ENCODE measurements at regions not wholly inside any gene's neighbourhood (a gene's known extent, or its start where the extent isn't known, plus 50 kb on each side); places are given as distances from the start of the nearest gene placed in this dataset.

DNA sequence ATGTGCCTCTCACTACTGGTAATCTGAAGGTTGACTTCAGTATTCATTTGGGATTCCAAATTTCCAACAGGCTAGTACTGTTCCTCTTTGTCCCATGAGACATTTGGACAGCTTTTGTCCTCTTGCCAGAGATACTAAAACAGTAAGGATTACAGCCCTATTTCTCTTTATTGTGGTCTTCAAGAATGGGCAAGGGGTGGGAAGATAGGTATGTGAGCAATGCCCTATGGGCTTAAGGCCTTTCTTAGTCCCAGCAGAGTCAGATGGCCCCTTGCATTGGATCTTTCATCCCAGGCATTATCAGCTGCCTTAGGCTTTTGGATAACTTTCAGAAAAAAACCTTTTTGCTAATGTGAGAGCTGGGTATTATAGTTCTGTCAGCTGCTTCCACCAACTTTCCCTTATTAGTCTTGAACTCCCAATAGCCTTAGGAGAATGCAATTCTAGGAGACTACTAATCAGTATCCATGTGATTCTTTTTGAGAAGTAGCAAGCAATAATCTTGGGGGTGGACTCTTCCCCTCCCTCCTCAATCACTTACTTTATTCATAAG is 361.1 kb upstream of the NUDT12 start:
- no TSS peak for BruUV-seq (replicated peaks)
- Histone ChIP-seq H3K4me2 (ENCODE audit: low read depth, low read length) (no peak overlapping the region), H3K27me3 (ENCODE audit: control insufficient read depth, insufficient read depth, low read length) (no peaks in the 10 kb centered on the region), H2BK15ac (ENCODE audit: low read depth, low read length) (no peak overlapping the region), H3K18ac (ENCODE audit: low read depth, low read length) (no peak overlapping the region), H3K79me1 (ENCODE audit: low read depth in 1 of 2, low read length in 2 of 2) (no peaks in the 10 kb centered on the region), H3K9ac (ENCODE audit: low read depth, low read length) (no peak overlapping the region), H2AFZ (replicated peaks; ENCODE audit: low read length, poor library complexity) (no peak overlapping the region), H4K5ac (ENCODE audit: low read depth, low read length) (no peak overlapping the region), H3K4ac (ENCODE audit: low read depth, low read length) (no peak overlapping the region), H3K27ac (ENCODE audit: insufficient read depth, low read length) (no peak overlapping the region), H2AK9ac (replicated peaks; ENCODE audit: low read depth, low read length, poor library complexity) (no peak overlapping the region), H2AK5ac (ENCODE audit: low read depth, low read length) (no peak overlapping the region), H3K36me3 (ENCODE audit: control insufficient read depth, insufficient read depth, low read length) (no peaks in the 10 kb centered on the region), H3K14ac (replicated peaks; ENCODE audit: low read depth, low read length) (no peak overlapping the region), H2BK5ac (ENCODE audit: low read depth, low read length, poor library complexity, severe bottlenecking) (no peak overlapping the region), H4K20me1 (ENCODE audit: insufficient read depth, low read length) (no peaks in the 10 kb centered on the region), H3K4me3 (ENCODE audit: insufficient read depth, low read depth, low read length) (no peak overlapping the region), H2BK20ac (ENCODE audit: low read depth, low read length) (no peak overlapping the region), H3K9me1 (ENCODE audit: insufficient read depth, low read length) (no peaks in the 10 kb centered on the region), H4K91ac (ENCODE audit: insufficient read depth, low read depth, low read length) (no peak overlapping the region), H3K23ac (ENCODE audit: low read depth, low read length) (no peak overlapping the region), H3K56ac (ENCODE audit: extremely low read depth, insufficient read depth, low read length) (no peak overlapping the region), H2BK120ac (ENCODE audit: low read depth, low read length) (no peak overlapping the region), H3K9me3 (ENCODE audit: control insufficient read depth, insufficient read depth, low read length) (no peaks in the 10 kb centered on the region), H3K4me1 (ENCODE audit: control insufficient read depth, insufficient read depth, low read length) (no peaks in the 10 kb centered on the region), H4K8ac (ENCODE audit: low read depth in 2 of 2, low read length in 2 of 2) (no peak overlapping the region)
- CTCF ChIA-PET, result no interaction called here
- intact Hi-C loops (cut with micrococcal nuclease), result no loop called here
- DNase-seq (no peak), ATAC-seq (ENCODE audit: low read depth) (no peak)
- in situ Hi-C loops (cut with MboI; ENCODE audit: low sequenced_read_pairs), result no loop called here
- TF ChIP-seq SMC3 (IDR thresholded peaks at IDR 0.05; ENCODE audit: low read depth, low read length), result no peak
- TF ChIP-seq MAZ (IDR thresholded peaks at IDR 0.05; ENCODE audit: borderline replicate concordance, low read depth, low read length), result no peak
- TF ChIP-seq FOS (IDR thresholded peaks at IDR 0.05; ENCODE audit: low read depth, low read length), result no peak
- TF ChIP-seq, protein P1, sequence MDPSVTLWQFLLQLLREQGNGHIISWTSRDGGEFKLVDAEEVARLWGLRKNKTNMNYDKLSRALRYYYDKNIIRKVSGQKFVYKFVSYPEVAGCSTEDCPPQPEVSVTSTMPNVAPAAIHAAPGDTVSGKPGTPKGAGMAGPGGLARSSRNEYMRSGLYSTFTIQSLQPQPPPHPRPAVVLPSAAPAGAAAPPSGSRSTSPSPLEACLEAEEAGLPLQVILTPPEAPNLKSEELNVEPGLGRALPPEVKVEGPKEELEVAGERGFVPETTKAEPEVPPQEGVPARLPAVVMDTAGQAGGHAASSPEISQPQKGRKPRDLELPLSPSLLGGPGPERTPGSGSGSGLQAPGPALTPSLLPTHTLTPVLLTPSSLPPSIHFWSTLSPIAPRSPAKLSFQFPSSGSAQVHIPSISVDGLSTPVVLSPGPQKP (IDR thresholded peaks at IDR 0.05; ENCODE audit: borderline replicate concordance, low read depth, low read length), result no peak
- no peak for TF ChIP-seq RFX5 (IDR thresholded peaks at IDR 0.05; ENCODE audit: low read depth, low read length)
- TF ChIP-seq MAFK (IDR thresholded peaks at IDR 0.05; ENCODE audit: low read depth, low read length), result no peak
- no peak for TF ChIP-seq MXI1 (IDR thresholded peaks at IDR 0.05; ENCODE audit: borderline replicate concordance, low read depth, low read length)
- TF ChIP-seq CEBPB (IDR thresholded peaks at IDR 0.05; ENCODE audit: low read depth, low read length), result no peak
- no peak for TF ChIP-seq RAD21 (IDR thresholded peaks at IDR 0.05; ENCODE audit: low read length)
- no peak for TF ChIP-seq CHD1 (IDR thresholded peaks at IDR 0.05; ENCODE audit: low read depth, low read length)
- TF ChIP-seq POLR2A (IDR thresholded peaks at IDR 0.05; ENCODE audit: low read depth, low read length), result no peak
- no peak for TF ChIP-seq CTCF (conservative IDR thresholded peaks at IDR 0.05; ENCODE audit: low read depth, low read length)
- TF ChIP-seq, protein P2, sequence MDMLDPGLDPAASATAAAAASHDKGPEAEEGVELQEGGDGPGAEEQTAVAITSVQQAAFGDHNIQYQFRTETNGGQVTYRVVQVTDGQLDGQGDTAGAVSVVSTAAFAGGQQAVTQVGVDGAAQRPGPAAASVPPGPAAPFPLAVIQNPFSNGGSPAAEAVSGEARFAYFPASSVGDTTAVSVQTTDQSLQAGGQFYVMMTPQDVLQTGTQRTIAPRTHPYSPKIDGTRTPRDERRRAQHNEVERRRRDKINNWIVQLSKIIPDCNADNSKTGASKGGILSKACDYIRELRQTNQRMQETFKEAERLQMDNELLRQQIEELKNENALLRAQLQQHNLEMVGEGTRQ (IDR thresholded peaks at IDR 0.05; ENCODE audit: low read depth, low read length), result no peak
- no peak for TF ChIP-seq NFE2L2 (IDR thresholded peaks at IDR 0.05; ENCODE audit: low read depth, low read length)
- no peak for TF ChIP-seq RCOR1 (IDR thresholded peaks at IDR 0.05; ENCODE audit: insufficient replicate concordance, low read length)
- TF ChIP-seq BHLHE40 (IDR thresholded peaks at IDR 0.05; ENCODE audit: low read depth, low read length), result no peak
- dilution Hi-C loops (cut with HindIII; ENCODE audit: low sequenced_read_pairs, unreplicated experiment), result no loop called here
- POLR2A ChIA-PET (ENCODE audit: unreplicated experiment), result no interaction called here

Data from IMR-90 (cell line).